Glomerular visceral epithelial cell (primary cell): ENCODE measurements at regions not wholly inside any gene's neighbourhood (a gene's known extent, or its start where the extent isn't known, plus 50 kb on each side); places are given as distances from the start of the nearest gene placed in this dataset.
"Not testable (repeated sequence)": the region's sequence is repeated elsewhere in the genome, so short reads cannot be mapped to it uniquely, and the experiment has no call there.

ENCODE experiments used
- DNase-seq: peaks from one replicate; pipeline ENCODE4 v3.0.0-alpha.2; 2016; ENCODE audit errors: extremely low spot score

DNA sequence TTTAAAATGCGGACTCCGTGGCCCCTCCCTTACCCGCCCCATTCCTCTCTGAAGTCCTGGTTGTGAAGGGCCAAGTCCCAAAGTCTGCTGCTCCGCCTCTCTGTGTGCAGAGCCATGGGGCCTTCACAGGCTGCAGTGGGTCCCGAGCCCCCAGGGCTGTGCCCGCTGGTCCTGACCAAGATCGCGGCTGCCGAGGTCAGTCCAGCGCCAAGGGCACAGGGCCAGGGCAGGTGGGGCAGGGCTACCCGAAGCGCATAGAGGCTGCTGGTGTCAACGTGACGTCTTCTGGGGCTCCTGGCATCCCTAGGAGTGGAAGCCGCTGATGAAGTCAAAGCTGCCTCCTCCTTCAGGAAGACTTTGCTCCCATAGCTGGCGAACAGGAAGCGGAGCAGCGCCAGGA lies 858.8 kb downstream of the TUBA3C start:
- not testable (repeated sequence) for DNase-seq

DNA sequence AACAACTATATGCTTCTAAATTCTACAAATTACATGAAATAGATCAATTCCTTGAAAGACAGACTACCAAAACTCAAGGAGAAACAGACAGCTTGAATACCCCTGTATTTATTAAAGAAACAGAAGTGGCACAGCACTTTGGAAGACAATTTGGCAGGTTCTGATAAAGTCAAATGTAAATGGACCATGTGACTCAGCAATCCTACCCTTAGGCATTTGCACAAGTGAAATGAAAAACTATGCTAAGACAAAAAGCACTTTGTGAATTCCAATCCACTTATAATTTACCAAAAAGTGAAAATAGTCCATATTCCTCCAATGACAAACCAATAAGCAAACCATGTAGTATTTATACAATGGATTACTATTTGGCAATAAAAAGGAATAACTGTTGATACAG lies 862.0 kb downstream of the TUBA3C start:
- DNase-seq, result not testable (repeated sequence)

DNA sequence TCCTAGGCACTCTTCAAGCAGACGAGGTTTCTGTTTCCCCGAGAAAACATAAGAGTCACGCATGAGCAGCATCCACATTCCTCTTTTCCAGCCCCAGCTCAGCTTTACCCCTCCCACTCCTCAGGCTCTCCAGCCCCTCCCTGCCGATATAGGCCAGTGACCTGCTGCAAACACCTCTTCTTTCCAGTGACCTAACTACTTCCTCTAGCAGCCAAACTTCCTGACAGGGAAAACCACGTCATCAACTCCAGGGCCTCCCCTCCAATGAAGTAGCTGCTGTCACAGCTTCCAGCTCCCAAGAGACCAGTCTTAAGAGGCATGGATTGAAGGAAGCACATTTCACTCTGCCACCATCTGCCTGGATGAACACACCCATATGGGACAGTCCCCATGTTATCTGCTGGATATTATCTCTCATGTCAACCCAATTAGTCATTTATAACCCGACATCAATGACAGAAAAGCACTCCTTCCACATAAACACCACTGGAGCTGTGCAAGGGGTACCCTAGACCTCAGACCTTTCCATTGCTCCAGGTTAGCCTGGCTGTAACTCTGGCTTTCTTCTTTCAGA lies 878.3 kb downstream of the TUBA3C start:
- DNase-seq, result peak; percentile 19

DNA sequence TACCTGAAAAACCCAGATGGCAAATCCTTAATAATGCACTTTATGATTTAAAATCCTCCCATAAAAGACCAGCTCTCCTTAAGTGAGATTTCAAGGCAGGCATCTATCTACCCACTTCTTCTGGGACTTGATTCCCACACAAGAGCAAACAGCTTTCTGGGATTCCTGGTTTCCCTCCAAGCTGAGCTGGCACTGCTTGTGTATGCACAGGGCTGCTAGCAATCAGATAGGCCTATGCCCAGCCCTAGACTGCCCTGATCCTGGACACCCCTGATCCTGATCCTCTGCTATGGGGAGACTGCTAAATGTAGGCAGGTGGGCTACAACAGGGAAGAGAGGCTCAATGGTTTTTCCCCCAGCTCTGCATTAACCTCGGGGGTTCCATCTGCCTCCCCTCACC lies 880.7 kb downstream of the TUBA3C start:
- DNase-seq, result not testable (repeated sequence)

DNA sequence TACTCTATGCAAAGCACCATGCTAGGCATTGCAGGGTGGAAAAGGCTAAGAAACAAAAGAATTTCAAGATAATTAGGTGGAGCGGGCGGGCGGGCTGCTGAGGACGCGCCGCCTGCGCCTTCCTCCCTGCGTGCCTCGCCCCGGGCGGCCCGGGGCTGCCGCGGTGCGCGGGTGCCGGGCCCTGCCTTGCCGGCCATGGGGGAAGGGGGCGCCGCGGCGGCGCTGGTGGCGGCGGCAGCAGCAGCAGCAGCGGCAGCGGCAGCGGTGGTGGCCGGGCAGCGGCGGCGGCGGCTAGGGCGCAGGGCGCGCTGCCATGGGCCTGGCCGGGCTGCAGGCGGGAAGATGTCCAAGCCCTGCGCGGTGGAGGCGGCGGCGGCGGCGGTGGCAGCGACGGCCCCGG lies 884.3 kb downstream of the TUBA3C start:
- DNase-seq, result not testable (repeated sequence)

DNA sequence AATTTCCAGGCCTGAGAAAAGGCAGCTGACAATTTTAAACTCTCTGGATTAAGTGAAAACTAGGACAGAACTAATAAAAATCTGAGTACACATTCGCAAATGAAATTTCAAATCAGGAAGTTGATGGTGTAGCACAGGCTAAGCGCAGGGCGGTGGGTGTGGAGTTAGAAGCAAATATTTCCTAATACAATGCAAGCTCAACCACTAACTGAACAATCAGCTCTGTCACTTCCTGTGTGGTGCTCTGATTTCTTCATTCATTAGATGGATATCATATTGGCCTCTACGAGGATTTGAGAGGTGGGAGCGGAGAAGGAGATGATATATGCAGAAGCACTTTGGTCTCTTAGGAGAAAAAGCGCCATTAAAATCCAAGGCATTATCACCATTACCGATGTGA lies 885.0 kb downstream of the TUBA3C start:
- not testable (repeated sequence) for DNase-seq

DNA sequence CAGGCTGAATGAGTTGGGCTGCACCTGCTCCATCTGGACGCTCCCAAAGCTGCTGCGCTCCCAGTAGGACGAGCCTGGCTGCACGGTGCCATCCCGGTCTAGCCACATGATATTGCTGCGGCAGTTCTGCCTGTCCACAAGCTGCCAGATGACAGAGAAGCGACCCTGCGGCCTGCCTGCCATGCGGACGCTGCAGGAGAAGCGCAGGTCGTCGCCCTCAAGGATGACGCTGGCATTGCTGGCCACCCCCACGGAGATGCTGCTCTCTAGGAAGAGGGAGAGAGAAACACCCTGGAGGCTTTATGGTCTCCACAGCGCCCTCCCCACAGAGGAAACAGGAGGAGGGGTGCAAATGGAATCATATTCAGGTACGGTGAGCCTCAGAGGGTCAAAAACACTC lies 887.3 kb downstream of the TUBA3C start:
- not testable (repeated sequence) for DNase-seq

DNA sequence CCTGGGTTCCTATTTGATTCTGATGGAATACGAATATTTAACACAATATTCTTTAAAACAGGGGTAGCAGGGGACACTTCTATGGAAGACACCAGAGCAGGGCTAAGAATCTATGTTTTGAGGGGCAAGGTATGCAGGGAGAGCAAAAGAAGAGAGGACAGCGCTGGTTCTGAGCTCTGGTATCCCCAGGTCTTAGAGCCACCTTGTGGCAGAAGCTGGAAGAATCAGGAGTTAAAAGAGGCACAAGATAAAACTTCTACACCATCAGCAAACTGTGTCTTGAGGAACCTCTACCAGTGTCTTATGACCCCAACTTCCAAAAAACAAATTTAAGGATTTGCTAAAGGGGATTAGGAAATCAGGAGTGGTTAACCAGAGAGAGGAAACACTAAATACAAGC lies 894.8 kb downstream of the TUBA3C start:
- DNase-seq, result not testable (repeated sequence)

DNA sequence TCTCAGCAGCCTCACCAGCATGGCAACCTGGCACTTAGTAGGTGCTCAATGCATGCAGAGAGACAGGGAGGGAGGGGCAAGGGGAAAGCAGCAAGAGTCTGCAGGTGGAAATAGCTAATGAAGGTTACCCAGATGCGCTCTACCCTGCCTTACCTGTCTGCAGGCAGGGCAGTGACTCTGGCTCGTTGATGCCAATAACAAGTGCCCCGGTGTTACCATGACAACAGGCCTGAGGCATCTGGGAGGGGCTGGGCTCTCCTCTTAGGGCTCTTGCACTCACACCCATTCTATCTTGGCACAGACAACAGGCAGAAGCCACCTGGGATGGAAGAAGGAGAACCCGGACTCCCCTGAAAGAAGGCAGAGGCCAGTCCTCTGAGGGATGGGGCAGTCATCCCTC lies 896.0 kb downstream of the TUBA3C start:
- DNase-seq, result not testable (repeated sequence)

DNA sequence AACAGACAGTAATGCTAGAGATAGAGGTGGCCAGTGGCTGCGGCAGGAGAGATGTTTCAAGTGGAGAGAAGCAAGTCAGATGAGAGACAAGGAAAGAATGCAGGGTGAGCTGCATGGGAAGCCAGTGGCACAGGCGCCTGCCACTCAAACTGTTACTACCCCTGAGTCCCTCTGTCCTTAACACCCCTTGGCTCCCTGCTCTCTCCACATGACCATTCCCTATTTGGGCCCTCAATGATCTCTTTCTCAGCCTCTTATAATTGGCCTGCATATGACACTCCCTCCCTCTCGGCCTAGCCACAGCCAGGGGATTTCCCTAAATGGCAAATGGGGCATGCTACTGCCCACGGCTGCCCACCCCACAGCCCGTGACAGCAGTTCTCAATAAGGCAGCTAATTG lies 897.6 kb downstream of the TUBA3C start:
- DNase-seq, result not testable (repeated sequence)

DNA sequence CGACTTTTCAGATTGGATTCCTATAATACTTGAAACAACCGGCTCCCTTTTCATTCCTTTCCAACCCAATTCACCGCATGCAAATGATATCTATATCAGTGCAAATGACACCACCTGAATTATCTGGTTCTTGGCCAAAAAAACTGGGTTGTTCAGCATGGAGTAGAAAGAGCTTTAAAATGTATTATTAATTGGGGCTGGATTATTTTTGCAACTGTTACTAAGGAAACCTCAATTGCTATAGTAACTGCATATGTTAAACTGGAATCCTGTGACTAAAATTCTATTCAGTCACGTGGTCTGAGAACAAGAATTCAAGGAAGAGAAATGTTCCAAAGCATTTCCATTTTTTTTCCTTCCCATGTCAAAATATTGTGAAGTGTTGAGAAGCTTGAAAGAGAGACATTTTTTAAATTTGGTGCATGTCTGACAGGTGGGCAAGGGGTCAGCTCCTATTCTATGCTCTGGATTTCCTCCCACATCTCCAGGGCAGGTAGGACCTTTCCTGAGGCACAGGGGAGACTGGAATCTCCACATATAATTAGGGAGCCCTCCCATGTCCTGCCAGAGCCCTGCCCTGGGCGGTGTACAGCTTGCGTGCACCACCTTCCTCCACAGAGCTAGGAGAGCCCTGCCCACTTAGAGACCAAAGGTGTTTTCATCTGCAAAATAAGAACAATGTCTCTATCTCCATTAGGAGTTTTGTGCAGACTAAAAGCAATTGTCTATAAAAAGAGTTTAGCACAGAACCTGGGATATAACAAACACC lies 899.6 kb downstream of the TUBA3C start:
- DNase-seq, result peak; percentile 37

DNA sequence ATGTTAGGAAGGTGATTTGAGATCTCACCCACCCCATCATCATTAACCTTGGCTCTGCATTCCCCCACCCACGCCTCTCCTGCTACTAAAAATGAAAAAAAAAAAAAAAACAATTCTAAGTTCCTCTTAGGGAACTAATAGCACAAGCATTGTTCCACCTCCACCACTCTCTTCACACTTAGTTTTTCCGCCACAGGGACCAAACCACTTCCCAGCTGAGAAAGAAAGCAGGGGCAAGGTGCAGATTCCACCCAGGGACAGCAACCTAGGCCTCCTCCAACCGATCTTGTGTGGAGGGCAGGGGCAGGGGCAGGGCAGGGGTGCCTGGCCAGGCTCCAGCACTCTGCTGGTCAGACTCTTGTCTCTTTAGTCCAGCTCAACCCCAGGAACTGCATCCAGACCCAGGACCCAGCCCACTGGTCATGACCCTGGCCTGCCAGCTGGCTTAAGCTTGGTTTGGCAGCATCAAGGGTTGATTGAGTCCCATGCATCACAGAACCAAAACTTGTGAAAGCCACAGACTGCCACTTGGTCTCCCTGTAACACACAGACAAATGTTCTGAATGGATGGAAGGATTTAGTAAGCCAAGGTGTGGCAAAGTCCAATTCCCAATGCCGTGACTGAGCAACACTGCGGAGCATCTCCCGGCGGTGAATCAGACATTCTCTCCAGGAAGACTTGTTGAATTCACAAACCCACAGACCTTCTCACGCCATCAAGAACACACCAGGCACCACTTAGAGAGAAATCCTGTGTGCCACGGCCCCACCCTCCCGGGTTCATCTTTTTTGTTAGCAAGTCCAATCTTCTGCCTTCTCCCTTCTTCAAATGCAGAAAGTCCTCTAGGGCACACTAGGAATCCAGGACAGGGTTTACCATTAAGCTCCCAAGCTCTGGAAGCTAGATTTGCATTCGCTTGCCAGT lies 900.5 kb downstream of the TUBA3C start:
- DNase-seq, result peak; percentile 87

DNA sequence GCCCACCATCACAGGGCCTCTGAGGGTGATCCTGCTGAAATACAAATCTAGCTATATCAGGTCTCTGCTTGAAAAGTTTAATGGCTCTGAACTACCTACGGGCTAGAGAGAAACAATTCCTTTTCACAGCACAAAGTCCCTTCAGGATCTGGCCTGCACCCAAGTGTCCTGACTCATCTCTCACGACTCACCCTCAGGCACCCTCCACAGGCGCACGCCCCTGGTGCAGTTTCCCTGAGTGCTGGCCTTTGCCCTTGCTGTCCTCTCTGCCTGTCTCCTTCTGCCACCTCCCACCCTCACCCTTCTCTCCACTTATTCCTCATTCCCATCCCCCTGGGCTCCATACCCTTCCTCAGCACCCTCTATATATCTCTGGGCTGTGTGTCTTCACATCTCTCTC lies 901.7 kb downstream of the TUBA3C start:
- DNase-seq, result peak; percentile 70

DNA sequence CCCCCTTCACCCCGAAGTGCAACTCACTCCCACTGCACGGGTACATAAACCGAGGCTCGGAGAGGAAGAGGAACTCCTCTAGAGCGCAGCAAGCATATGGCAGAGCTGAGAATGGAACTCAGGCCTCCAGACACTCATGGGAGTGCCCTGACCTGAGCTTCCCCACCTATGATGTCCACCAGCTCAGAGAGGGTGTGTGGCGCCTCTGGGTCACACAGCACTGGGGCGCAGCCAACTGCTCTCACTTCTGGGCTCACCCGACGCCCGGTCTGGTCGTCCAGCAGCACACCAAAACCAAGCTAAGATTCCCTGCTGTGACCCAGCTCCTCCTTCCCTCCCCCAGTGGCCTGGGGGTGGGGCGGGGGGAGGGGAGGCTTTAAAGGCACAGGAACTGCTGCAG lies 904.3 kb downstream of the TUBA3C start:
- not testable (repeated sequence) for DNase-seq

DNA sequence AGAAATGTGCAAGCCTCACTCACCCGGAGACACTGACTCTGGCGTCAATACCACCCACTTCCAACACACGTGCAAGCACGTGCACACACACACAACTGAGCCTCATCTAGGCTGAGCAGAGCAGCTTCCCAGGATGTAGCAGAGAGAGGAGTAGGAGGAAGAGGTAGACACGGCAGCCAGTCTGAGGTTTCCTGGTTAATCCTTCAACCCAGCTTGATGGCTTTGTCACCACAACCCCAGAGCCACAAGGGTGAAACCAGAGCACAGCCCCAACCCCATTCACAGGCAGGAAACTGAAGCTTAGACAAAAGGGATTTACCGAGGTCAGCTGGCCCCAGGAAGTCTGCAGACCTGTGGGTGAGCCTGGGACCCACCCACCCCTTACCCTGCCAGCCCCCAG lies 905.3 kb downstream of the TUBA3C start:
- peak; percentile 59 for DNase-seq

DNA sequence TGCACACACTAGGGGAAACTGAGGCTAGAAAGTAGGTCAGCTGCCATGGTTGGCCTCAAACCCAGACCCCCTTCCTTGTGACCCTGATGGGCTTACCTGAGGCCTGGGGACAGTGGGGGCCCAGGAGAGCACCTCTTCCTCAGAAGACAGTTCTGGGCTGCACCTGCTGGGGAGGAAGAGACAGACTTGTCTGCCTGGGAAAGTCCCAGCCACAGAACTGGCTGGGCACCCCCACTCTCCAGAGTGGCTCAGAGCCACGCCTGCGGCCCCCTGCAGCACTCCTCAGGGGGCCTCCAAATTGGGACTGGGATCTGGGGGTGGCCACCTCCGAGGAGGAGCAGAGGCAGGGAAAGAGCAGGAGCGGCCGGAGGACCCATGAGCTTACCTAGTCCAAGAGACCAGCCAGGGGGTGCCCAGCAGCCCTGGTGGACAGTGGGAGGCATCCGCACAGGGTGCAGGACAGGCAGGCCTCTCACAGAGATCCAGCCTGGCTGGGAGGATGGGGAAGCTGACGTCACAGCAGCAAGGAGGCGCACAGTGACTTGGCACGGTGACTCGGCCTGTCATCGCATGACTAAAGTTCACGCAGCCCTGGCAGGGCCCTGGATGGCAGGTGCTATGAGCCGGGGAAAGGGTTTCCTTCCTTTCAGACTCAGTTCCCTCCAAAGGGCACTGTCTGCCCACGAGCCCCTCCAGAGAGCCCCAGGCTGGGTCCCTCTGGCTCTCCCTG lies 907.7 kb downstream of the TUBA3C start:
- DNase-seq, result peak; percentile 6

DNA sequence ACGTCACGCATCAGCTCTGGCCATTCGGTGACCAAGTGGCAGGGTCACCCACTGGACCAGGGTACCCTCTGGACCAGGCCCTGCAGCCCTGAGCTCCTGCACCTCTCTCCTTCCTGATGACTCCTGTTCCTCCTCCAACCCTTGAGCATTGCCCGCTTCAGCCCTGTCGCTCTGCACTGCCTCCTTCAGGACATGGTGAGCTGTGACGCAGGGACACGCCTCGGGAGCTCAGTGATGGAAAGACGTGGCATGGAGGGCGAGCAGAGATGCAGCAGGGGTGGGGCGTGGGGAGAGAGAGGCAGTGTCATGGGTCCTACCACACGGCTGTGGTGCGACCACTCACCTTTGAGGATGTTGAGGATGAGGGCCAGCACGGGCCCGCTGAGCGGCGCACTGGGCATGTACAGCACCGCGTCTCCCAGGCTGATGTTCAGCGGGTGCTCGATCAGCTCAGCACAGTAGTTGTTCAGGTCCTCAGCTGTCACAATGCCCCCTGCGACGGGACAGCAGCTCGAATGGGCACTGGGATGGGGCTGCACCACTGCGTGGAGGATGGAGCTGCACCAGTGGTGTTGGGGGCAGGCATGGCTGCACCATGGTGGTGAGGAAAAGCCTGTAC lies 922.7 kb downstream of the TUBA3C start:
- not testable (repeated sequence) for DNase-seq

DNA sequence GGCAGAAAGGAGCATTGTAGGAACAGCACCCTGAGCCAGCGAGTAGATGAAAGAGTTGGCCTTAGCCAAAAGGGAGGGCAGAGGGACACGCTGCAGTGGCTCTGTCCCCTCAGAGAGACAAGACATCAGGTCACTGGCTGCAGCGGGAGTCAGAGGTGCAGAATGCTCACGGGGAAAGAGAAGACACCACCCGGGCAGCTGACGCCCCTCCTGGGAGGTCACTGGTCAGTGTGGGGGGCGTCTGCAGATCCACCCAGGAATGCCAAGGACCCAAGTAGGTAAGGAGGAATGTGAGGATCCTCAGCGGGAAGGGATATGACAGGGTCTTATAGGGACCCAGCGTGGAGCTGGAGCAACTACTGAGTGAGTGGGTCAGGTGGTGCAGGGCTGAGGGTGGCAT lies 923.9 kb downstream of the TUBA3C start:
- DNase-seq, result not testable (repeated sequence)

DNA sequence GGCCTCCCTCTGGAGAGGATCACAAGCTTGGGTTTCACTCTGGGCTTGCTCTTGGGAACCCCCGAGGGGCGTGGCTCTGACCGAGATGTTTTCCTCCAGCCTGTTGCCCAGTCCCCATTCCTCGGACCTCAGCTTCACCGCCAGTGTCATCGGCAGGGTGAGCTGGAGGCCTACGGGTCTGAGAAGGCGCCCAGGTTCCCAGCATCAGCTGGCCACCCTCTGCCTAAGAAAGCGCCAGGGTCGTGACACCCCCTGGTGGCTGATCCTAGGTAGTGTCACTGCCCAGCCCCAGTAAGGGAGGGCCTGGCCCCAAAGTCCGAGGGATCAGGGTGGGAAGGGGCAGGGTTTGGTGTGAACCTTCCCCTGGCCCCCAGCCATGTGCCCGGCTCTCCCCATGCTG lies 928.8 kb downstream of the TUBA3C start:
- not testable (repeated sequence) for DNase-seq

DNA sequence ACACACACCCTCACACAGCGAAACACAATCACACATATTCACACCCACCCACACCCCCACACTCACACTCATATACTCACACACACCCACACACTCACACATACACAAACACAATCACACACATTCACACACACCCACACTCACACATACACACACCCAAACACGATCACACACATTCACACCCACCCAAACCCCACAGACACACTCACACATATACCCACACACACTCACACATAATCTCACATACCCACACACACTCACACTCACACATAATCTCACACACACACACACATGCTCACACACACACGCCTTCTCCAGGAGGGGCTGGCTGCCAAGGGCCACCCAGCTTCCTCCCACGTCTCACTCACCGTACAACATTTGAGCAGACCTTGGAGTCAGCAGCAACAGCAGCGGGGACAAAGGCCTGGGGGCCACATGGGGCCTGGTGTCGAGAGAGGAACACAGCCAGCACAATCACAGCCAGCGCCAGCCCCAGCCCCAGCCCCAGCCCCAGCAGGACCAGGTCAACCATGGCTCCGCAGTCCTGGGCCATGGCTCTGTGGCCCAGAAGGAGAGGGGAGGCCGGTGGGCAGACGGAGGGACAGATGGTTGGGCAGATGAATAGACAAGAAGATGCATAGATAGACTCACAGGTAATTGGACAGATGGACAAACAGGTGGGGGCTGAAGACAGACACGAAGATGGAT lies 932.9 kb downstream of the TUBA3C start:
- DNase-seq, result not testable (repeated sequence)

DNA sequence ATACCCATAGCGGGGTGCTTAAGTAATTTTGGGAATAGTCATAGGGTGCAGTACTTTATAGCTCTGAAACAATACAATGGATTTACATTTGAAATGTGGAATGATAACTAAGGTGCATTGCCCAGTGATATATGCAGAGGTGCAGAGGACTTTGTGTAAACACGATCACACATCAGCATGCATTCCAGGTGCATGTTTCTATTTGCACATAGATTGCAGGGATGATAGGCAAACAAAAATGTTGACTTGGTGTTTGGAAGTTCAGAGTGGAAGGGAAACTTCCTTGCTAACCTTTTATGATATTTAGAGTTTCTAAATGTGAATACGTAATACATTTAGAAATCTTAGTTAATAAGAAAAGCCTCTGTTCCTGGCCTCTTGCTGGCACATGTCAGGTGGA lies 941.5 kb downstream of the TUBA3C start:
- not testable (repeated sequence) for DNase-seq
